Forelimb muscle (tissue), 1 donor: ENCODE measurements at regions not wholly inside any gene's neighbourhood (a gene's known extent, or its start where the extent isn't known, plus 50 kb on each side); places are given as distances from the start of the nearest gene placed in this dataset.

Experiments
- DNase-seq: peaks from one replicate; pipeline ENCODE4 v3.0.0-alpha.2; 2013; ENCODE audit warnings: low read depth

- no peak for DNase-seq
Measured at GRCh38 chr4:1464581-1465171, 58.4 kb upstream of the NKX1-1 start.

GRCh38 chr4:1463927-1464540 lies 57.8 kb upstream of the NKX1-1 start:
- no peak for DNase-seq

GRCh38 chr4:1463088-1463926 lies 57.1 kb upstream of the NKX1-1 start:
- DNase-seq = peak; percentile 16

- DNase-seq = no peak
Measured at GRCh38 chr4:1462768-1463075, 56.5 kb upstream of the NKX1-1 start.

- no peak for DNase-seq
Measured at GRCh38 chr4:1462009-1462767, 55.9 kb upstream of the NKX1-1 start.

- DNase-seq = no peak
Measured at GRCh38 chr4:1460967-1461868, 55.0 kb upstream of the NKX1-1 start.

GRCh38 chr4:1459722-1460511 lies 53.7 kb upstream of the NKX1-1 start:
- DNase-seq = no peak

GRCh38 chr4:1459081-1459721 lies 53.0 kb upstream of the NKX1-1 start:
- DNase-seq = no peak

GRCh38 chr4:1458581-1458980 lies 52.3 kb upstream of the NKX1-1 start:
- no peak for DNase-seq
